Endodermal cell (in vitro differentiated cells): ENCODE measurements at regions not wholly inside any gene's neighbourhood (a gene's known extent, or its start where the extent isn't known, plus 50 kb on each side); places are given as distances from the start of the nearest gene placed in this dataset.

Source experiments
- DNase-seq: peaks from one replicate; pipeline ENCODE4 v3.0.0-alpha.2; 2017
- H3K27ac ChIP-seq: 2 replicates; pipeline ENCODE4 v1.5.1; 2013; ENCODE audit warnings: mild to moderate bottlenecking, low read depth, low read length, moderate library complexity
- H3K27me3 ChIP-seq: 2 replicates; pipeline ENCODE4 v1.6.1; 2013; ENCODE audit warnings: mild to moderate bottlenecking, low read length, moderate library complexity; ENCODE audit not compliant: insufficient read depth, control insufficient read depth, poor library complexity, severe bottlenecking
- H3K36me3 ChIP-seq: 2 replicates; pipeline ENCODE4 v1.7.0; 2013; ENCODE audit warnings: mild to moderate bottlenecking, low read length, moderate library complexity; ENCODE audit not compliant: control insufficient read depth, insufficient read depth
- H3K4me1 ChIP-seq: one replicate; pipeline ENCODE4 v1.7.0; 2013; ENCODE audit warnings: low read length; ENCODE audit not compliant: control insufficient read depth, insufficient read depth
- H3K4me3 ChIP-seq: 2 replicates; pipeline ENCODE4 v1.5.1; 2013; ENCODE audit warnings: mild to moderate bottlenecking, low read length, moderate library complexity
- H3K9ac ChIP-seq: 2 replicates; pipeline ENCODE4 v1.6.1; 2013; ENCODE audit warnings: mild to moderate bottlenecking, low read length, moderate library complexity; ENCODE audit not compliant: poor library complexity, severe bottlenecking; ENCODE audit errors: extremely low read depth
- H3K9me3 ChIP-seq: 2 replicates; pipeline ENCODE4 v1.6.1; 2013; ENCODE audit warnings: mild to moderate bottlenecking, low read length, moderate library complexity; ENCODE audit not compliant: control insufficient read depth
- H3K27ac Mint-ChIP-seq: 2 replicates; pipeline ENCODE4 v1.8.0; 2020; ENCODE audit warnings: mixed read lengths
- H3K27me3 Mint-ChIP-seq: 2 replicates; pipeline ENCODE4 v1.8.0; 2021; ENCODE audit warnings: mild to moderate bottlenecking, mixed read lengths; ENCODE audit not compliant: insufficient read depth
- H3K36me3 Mint-ChIP-seq: 2 replicates; pipeline ENCODE4 v1.8.0; 2020; ENCODE audit warnings: low read depth, mixed read lengths
- H3K4me1 Mint-ChIP-seq: 2 replicates; pipeline ENCODE4 v1.8.0; 2020; ENCODE audit warnings: mixed read lengths
- H3K4me3 Mint-ChIP-seq: 2 replicates; pipeline ENCODE4 v1.8.0; 2020; ENCODE audit warnings: mild to moderate bottlenecking, moderate library complexity, mixed read lengths
- H3K9me3 Mint-ChIP-seq: 2 replicates; pipeline ENCODE4 v1.8.0; 2020; ENCODE audit warnings: mild to moderate bottlenecking, mixed read lengths
- WGBS, 2 experiments: methylation state at CpG; one replicate each; pipeline versions ENCODE4 v1.1.5 to v1.1.7; 2013; ENCODE audit warnings: missing lambda C conversion rate in 2 of 2, mixed read lengths in 1 of 2; ENCODE audit not compliant: insufficient coverage in 1 of 2, insufficient read length in 1 of 2; 5-methylcytosine and 5-hydroxymethylcytosine counted together
- TF ChIP-seq, protein P1 (sequence below): fragments of 200-600 bp; sonication (generic); conservative IDR thresholded peaks from 2 replicates; pipeline ENCODE4 v1.5.0; 2021; ENCODE audit warnings: antibody characterized with exemption, mild to moderate bottlenecking

DNA sequence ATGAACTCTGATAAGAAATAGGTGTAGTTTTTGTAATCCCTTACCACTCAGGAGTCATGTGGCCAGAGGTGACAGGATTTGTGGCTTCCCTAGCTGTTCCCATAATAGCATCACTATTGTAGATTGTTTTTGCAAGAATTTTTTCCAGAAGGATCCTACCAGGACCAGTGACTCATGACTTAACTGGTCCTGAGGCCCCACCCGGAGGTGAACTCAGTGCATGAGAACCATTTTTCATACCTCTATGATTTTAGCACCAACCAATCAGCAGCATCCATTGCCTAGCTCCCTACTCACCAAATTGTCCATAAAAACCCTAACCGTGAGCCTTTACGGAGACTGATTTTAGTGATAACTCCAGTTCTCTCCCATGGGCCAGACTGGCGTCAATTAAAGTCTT, 484.8 kb downstream of the PSAT1 start:
- Histone ChIP-seq H3K36me3 (no peaks in the 10 kb centered on the region), H3K27ac (no peak overlapping the region), H3K4me3 (no peak overlapping the region), H3K9ac (no peak overlapping the region), H3K27me3 (no peaks in the 10 kb centered on the region), H3K4me1 (no peaks in the 10 kb centered on the region), H3K9me3 (no peaks in the 10 kb centered on the region)
- H3K36me3 Mint-ChIP-seq: no peaks in the 10 kb centered on the region
- H3K27ac Mint-ChIP-seq: no peak overlapping the region
- no peaks in the 10 kb centered on the region for H3K27me3 Mint-ChIP-seq
- TF ChIP-seq, protein P1, sequence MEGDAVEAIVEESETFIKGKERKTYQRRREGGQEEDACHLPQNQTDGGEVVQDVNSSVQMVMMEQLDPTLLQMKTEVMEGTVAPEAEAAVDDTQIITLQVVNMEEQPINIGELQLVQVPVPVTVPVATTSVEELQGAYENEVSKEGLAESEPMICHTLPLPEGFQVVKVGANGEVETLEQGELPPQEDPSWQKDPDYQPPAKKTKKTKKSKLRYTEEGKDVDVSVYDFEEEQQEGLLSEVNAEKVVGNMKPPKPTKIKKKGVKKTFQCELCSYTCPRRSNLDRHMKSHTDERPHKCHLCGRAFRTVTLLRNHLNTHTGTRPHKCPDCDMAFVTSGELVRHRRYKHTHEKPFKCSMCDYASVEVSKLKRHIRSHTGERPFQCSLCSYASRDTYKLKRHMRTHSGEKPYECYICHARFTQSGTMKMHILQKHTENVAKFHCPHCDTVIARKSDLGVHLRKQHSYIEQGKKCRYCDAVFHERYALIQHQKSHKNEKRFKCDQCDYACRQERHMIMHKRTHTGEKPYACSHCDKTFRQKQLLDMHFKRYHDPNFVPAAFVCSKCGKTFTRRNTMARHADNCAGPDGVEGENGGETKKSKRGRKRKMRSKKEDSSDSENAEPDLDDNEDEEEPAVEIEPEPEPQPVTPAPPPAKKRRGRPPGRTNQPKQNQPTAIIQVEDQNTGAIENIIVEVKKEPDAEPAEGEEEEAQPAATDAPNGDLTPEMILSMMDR: no peak
- no peaks in the 10 kb centered on the region for H3K9me3 Mint-ChIP-seq
- H3K4me3 Mint-ChIP-seq: no peak overlapping the region
- peaks cover 9% of the 10 kb centered on the region for H3K4me1 Mint-ChIP-seq
- DNase-seq: no peak
- 84% methylated on average over 4 of the region's 4 CpGs; no CpG with 5 or more reads in 1 of the 2 experiments for WGBS, 2 experiments

DNA sequence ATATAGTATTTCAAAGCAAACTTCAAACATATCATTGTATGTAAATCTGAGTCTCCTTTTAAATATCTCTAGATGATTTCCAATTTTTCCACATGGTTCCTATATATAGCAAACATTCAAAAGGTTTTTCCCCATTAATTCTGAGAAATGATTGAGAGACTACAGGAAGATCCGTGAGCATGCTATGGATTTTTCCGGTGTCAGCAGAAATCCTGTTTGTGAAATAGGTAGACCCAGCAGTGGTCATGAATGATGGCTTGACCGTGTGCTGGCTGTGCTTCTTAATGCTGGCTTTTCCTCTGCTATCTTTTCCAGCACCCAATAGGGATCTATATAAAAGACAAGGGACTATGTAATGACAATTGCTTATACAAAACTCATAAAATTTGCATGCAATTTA, 485.3 kb downstream of the PSAT1 start:
- Histone ChIP-seq H3K4me3 (no peak overlapping the region), H3K9ac (no peak overlapping the region), H3K27me3 (no peaks in the 10 kb centered on the region), H3K36me3 (no peaks in the 10 kb centered on the region), H3K4me1 (no peaks in the 10 kb centered on the region), H3K9me3 (no peaks in the 10 kb centered on the region), H3K27ac (no peak overlapping the region)
- Mint-ChIP-seq H3K4me3 (no peak overlapping the region), H3K36me3 (no peaks in the 10 kb centered on the region), H3K9me3 (no peaks in the 10 kb centered on the region), H3K27ac (no peak overlapping the region), H3K4me1 (peaks cover 9% of the 10 kb centered on the region), H3K27me3 (no peaks in the 10 kb centered on the region)
- TF ChIP-seq, protein P1: no peak
- DNase-seq: no peak
- 90 to 98% methylated on average over 2 to 3 of the region's 3 CpGs for WGBS, 2 experiments

DNA sequence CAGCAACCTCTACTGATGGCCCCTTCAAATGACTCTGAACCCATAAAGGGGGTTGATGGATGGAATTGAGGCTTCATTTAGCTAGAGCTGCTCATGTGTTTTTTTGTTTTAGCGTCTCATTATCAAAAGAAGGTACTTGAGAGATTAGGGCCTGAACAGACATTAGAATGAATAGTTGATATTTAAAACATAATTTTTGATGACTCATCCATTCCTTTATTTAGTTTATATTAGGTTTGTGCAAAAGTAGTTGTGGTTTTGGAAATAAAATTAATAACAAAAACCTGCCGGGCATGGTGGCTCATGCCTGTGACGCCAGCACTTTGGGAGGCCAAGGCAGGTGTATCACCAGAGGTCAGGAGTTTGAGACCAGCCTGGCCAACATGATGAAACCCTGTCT, 485.9 kb downstream of the PSAT1 start:
- Mint-ChIP-seq H3K27ac (no peak overlapping the region), H3K4me1 (peaks cover 9% of the 10 kb centered on the region), H3K4me3 (no peak overlapping the region), H3K27me3 (no peaks in the 10 kb centered on the region), H3K36me3 (no peaks in the 10 kb centered on the region), H3K9me3 (no peaks in the 10 kb centered on the region)
- H3K4me3 ChIP-seq: no peak overlapping the region
- no peak overlapping the region for H3K27ac ChIP-seq
- WGBS, 2 experiments: 92 to 100% methylated on average over 2 to 3 of the region's 3 CpGs
- DNase-seq: no peak
- H3K36me3 ChIP-seq: no peaks in the 10 kb centered on the region
- H3K9me3 ChIP-seq: no peaks in the 10 kb centered on the region
- no peak overlapping the region for H3K9ac ChIP-seq
- TF ChIP-seq, protein P1: no peak
- H3K27me3 ChIP-seq: no peaks in the 10 kb centered on the region
- no peaks in the 10 kb centered on the region for H3K4me1 ChIP-seq
